ENCODE measurements at regions not wholly inside any gene's neighbourhood (a gene's known extent, or its start where the extent isn't known, plus 50 kb on each side); places are given as distances from the start of the nearest gene placed in this dataset.

DNA sequence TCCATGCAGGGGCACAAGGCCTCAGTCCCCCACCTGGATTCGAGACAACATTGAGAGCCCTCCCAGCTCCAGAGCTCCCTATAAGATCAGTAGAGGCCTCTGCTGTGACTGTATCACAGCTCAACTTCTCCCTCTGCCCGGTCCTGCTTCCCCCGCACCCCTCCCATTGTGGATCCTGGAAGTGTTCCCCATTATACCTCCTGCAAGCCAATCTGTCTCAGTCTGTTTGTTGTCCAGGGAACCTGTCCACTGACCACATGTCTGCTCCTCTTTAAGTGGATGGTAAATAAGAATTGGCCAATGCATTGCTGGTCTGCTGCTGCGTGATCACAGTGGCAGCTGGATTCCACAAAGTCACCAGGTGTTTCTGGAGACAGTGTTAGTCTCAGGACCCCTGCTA, 259.7 kb upstream of the HABP2 start:
- TF ChIP-seq, protein P1, sequence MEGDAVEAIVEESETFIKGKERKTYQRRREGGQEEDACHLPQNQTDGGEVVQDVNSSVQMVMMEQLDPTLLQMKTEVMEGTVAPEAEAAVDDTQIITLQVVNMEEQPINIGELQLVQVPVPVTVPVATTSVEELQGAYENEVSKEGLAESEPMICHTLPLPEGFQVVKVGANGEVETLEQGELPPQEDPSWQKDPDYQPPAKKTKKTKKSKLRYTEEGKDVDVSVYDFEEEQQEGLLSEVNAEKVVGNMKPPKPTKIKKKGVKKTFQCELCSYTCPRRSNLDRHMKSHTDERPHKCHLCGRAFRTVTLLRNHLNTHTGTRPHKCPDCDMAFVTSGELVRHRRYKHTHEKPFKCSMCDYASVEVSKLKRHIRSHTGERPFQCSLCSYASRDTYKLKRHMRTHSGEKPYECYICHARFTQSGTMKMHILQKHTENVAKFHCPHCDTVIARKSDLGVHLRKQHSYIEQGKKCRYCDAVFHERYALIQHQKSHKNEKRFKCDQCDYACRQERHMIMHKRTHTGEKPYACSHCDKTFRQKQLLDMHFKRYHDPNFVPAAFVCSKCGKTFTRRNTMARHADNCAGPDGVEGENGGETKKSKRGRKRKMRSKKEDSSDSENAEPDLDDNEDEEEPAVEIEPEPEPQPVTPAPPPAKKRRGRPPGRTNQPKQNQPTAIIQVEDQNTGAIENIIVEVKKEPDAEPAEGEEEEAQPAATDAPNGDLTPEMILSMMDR (IDR thresholded peaks at IDR 0.05; ENCODE audit: low read length): no peak
- no peak for TF ChIP-seq EZH2phosphoT487 (IDR thresholded peaks at IDR 0.05; ENCODE audit: low read length)

Measured in MM.1S (cell line).